ENCODE measurements at regions not wholly inside any gene's neighbourhood (a gene's known extent, or its start where the extent isn't known, plus 50 kb on each side); places are given as distances from the start of the nearest gene placed in this dataset.
"Not testable (repeated sequence)": the region's sequence is repeated elsewhere in the genome, so short reads cannot be mapped to it uniquely, and the experiment has no call there.

DNA sequence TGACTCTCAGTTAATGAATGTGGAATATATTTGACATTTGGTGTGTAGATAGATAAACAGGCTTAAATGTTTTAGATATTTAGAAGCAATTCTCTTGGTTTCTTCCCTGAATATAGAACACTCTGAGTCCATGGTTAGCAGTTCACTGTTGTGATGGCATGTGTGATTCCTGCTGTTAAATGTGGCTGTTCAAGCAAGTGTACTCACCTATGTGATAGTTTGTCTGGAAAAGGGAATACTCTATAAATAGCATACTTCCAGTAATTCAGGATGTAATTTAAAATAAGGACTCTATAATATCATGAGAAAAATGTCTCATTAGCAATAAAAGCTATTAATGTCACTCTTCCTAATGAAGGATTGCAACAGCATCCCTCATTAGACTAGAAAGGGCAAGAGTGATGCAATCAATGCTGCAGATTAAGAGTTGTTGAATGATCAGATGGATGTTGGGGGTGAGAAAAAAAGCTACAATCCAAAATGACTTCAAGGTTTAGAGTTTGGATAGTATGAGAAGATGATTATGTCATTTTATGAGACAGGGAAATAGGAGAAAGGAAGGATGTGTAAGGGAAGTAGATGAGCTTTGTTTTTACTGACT lies 201.8 kb upstream of the WDFY3 start:
- ATAC-seq, result no peak

DNA sequence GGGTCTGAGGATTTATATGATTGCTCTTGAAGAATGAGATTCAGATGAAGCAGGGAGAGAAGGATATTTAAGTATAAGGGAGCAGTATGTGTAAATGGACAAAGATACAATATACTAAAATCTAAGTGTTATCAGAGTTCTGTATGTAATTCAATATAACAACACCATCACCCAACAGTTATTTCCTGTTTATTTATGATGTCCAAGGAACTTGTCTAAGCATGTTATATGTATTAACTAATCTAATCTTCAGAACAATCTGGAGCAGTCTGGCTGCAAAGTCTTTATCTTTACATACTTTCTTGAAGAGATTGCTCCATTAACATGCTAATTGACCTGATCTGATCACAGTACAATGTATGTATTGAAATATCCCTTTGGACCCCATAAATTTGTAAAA lies 203.8 kb upstream of the WDFY3 start:
- ATAC-seq, result no peak

DNA sequence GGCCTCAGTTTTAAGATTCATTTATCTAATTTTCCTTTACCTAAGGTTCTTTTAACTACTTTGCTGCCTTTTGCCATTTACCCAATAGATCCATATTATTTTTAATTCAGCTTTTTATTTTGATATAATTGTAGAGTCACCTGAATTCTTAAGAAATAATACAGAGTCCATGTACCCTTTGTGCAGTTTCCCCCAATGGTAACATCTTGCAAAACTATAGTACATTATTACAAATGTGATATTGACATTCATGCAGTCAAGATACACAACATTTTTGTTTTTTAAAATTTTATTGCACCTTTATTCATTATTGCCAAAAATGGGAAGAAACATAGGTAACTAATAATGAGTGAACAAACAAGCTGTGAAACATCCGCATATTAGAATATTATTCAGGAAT lies 208.7 kb upstream of the WDFY3 start:
- no peak for ATAC-seq

DNA sequence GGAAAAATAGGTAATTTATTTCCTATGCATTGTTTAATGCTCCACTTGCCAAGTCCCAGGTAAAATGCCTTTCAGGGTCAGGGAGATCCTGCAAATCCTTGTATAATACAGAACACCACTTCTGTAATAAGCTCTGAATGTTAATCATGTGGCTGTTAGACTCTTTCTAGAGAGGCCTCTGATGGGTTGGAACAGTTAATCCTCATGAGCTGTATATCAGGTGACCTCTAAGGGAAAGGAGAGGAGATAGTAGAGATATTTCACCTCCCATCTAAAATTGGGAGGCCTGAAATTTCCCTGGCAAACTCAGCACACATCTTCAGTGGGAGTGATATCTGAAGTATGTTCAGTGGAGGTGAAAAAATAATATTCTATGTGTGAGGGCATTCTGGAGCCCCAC lies 210.6 kb upstream of the WDFY3 start:
- ATAC-seq, result no peak

DNA sequence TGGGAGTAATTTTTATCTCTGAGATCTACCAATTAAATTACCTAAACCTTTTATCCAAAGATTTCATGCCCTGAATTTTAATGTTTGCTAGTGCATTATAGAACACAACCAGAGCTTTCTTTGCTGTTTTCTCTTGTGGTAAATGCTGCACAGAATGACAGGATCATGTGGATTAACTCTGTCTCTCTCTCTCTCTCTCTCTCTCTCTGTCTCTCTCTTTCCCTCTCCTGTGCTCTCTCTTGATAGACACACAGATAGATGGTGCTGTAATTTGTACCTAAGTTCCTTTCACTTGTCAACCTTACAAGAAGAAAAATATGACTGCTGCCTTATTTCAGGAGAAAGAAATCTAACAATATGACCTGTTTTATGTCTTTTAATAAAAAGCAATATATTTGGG lies 211.2 kb upstream of the WDFY3 start:
- ATAC-seq, result no peak

DNA sequence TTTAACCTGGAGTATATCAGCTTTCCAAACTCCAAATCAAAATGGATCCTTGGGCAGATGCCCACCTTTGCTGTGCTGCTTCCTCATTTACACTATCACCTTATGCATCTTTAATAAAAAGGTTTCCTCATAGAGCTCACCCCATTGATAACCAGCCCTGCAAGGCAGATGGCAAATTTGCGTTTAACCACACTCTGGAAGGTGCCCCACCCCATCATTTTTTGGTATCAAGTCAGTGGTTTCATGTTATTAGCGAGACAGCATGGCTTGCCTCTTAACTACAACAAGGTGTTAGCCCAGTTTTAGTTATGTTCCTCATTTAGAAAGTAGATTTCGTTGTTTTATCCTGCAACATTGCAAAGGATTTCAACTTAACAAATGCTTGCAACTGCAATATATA lies 214.0 kb upstream of the WDFY3 start:
- no peak for ATAC-seq

DNA sequence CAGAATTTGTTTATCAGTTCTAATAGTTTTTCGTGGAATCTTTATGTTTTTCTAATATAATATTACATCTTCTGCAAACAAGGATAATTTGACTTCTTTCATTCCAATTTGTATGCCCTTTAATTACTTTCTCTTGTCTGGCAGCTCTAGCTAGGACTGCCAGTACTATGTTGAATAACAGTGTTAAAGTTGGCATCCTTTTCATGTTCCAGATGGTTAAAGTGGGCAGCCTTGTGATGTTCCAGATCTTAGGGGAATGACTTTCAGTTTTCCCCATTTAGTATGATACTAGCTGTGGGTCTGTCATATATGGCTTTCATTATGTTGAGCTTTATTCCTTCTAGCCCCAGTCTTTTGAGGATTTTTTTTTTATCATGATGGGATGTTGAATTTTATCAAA lies 220.6 kb upstream of the WDFY3 start:
- ATAC-seq, result no peak

DNA sequence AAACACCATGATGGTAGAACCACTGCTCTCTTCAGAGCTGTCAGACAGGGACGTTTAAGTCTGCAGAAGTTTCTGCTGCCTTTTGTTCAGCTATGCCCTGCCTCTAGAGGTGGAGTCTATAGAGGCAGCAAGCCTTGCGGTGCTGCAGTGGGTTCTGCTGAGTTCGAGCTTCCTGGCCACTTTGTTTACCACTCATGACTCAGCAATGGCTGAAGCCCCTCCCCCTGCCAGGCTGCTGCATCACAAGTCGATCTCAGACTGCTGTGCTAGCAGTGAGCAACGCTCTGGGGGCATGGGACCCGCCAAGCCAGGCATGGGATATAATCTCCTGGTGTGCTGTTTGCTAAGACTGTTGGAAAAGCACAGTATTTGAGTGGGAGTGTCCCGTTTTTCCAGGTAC lies 229.5 kb upstream of the WDFY3 start:
- ATAC-seq, result not testable (repeated sequence)

DNA sequence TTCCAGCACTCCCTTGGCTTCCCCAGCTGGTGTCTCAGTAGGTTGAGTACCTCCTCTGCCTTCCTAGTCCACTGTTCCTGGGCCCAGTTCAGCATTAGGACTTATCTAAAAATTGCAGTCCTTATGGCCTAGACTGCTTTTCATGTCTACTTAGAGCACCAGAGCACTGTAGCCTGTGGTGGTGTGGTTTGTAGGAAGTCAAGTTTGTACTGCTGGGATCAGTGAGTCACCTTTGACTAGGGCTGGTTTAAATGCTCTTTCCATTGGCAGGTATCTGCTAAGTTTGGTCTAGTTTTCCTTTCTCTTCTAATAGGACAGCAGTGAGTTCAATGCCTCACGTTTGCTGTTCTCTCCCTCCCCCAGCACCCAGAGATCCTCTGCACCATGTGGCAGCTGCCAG lies 233.6 kb upstream of the WDFY3 start:
- peak; percentile 77 for ATAC-seq

DNA sequence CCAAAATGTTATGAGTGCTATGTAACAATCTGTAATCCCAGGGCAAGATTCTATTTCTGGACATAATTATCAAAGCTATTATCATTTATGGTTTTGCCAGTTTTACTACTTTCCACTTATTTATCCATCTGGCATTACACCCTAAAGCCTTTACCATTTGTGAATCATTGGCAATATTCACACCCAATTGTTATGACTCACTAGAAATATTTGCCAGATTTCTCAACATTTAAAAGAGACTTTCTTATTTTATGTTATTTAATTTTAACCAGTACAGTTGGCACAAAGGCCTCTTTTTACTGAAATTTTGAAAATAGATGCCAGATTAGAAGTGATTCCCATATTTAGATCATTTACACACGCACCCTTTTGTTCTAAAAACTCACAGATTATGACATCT lies 242.7 kb upstream of the WDFY3 start:
- peak; percentile 69 for ATAC-seq

DNA sequence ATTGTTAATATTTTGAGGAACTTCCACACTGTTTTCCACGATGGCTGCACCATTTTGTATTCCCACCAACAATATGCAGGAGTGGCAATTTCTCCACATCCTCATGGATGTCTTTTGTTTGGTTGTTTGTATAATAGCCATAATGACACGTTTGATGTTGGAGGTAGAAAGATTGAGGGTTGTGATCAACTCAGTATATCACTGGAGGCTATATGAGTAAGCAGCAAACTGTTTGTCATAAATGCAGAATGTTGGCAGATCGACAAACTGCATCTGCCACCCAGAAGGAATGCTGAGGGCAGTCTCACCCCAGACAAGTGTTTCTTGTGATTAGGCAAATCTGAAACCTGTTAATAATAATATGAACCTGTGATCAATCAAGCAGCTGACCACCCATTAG lies 243.9 kb upstream of the WDFY3 start:
- ATAC-seq, result peak; percentile 42

DNA sequence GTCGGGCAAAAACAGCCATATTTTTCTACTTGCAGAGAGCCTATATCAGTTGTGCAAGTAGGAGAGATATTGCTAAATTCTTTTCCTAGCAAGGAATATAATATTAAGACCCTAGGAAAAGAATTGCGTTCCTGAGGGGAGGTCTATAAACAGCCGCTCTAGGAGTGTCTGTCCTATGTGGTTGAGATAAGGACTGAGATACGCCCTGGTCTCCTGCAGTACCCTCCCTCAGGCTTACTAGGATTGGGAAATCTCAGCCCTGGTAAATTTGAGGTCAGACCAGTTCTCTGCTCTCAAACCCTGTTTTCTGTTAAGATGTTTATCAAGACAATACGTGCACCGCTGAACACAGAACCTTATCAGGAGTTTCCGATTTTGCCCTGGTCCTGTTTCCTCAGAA lies 250.1 kb upstream of the WDFY3 start:
- not testable (repeated sequence) for ATAC-seq

DNA sequence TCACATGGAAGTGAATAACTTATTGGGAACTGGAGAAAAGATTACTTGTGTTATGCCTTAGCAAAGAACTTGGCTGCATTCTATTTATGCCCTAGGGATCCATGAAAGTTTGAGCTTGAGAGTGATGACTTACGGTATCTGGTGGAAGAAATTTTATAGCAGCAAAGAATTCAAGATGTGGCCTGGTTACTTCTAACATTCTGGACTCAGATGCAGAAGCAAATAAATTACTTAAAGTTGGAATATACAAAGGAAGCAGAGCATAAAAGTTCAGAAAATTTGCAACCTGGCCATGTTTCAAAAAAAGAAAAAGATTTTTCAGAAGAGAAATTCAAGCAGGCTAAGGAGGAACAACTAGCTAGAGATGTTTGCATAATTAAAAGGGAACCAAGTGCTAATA lies 252.3 kb upstream of the WDFY3 start:
- no peak for ATAC-seq

DNA sequence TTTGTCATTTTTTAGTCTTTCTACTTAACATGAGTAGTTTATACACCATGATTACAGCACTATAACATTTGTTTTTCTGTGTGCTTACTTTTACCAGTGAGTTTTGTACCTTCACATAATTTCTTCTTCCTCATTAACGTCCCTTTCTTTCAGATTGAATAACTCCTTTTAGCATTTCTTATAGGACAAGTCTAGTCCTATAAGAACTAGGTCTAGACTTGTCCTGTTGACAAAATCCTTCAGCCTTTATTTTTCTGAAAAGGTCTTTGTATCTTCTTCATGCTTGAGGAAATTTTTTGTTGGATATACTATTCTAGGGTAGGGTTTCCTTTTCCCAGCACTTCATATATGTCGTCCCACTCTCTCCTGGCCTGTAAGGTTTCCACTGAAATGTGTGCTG lies 253.3 kb upstream of the ARHGAP24 start:
- no peak for ATAC-seq

DNA sequence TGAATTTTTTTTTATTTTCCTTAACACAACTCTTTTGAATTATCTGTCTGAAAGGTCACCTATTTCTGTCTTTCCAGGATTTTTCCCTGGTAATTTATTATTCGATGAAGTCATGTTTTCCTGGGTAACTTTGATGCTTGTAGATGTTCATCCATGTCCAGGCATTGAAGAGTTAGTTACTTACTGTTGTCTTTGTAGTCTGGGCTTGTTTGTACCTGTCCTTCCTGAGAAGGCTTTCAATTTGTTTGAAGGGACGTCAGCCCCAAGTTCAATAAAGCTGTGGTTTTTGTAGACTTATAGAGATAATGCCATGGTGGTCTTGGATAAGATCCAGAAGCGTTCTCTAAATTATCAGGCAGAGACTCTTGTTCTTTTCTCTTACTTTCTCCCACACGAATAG lies 252.4 kb upstream of the ARHGAP24 start:
- no peak for ATAC-seq

DNA sequence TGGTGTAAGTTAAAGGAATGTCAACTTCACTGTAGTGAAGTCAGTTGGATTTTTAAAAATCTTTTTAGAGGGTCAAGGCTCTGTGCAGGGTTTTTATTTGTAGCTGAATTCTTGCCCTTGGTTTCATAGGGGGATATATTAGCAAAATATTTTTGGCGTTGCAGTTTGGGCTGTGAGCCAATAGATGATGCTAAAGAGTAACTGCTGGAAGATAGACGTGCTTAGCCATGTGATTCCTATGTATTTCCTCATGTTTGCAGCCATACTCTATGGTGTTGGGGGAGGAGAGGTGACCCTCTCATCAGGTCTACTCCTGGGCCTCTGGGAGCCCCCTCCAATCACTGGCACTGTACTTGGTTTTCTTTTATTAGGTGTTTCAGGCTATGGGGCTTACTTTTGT lies 246.7 kb upstream of the ARHGAP24 start:
- ATAC-seq, result no peak

DNA sequence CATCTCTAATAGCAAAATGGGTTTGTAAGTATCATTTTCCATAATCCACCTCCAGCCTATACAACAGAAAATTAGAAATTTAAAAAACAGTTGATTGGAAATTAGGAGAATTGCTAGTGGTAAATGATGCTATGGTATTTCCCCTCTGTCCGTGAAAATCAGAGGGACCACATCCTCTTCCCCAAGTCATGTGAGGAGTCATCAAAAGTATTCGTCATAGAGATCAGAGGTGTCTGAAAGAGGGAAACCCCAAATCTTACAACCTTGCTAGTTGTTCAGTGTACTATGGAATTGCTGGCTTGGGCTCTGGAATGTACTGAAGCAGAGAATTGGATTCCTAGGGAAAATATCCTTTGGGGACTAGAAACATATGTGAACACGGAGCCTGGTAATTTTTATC lies 241.4 kb upstream of the ARHGAP24 start:
- ATAC-seq, result no peak

DNA sequence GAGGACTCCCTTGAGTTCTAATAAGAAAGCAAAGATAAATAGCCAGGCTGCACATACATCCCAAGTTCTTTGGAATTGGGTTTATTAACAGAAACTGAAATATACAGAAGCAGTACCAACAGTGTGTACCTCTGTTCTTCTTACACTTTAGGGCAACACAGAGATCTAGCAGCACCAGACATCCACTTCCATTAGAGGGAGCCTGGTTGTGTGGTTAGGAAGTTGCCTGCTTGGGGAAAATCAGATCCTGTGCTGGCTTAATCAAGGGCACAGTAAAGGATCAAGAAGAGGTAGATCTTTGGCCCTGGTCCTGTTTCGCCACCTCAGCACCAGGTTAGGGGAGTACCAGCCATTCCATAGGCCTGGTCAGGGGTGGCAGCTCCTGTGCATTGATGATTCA lies 231.1 kb upstream of the ARHGAP24 start:
- ATAC-seq, result no peak

DNA sequence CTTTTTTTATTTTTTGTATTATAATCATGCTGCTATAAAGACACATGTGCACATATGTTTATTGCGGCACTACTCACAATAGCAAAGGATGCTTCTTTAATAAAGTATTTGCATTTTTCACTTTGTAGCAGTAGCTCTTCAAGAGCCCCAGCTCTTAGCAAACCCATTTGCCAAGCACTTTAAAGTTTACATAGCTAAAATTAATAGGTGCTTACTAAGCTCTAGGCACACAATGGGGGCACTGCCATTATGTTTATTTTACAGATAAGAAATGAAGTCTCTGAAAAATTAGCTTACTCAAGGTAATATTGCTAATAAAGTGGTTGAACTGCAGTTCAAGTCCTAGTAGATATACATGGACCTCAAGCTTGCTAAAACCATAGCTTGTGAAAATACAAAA lies 230.3 kb upstream of the ARHGAP24 start:
- no peak for ATAC-seq

DNA sequence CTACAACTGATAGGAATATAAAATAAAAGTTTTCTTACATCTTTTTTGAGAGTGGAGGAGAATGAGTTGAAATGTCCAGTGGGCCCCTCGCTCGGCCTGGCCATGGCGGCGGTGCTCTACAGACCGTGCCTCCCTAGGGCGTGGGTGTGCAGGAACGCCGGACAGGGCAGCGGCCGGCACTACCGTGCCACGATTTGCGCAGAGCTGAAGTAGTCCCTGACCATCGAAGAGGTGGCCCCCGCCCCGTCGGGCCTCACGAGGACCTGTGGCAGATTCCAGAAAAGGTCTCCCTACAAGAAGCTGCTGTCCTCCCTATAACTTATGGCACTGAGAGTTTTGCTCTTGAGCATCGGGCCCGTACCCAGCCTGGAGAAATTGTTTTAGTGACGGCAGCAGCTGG lies 228.9 kb upstream of the ARHGAP24 start:
- no peak for ATAC-seq

DNA sequence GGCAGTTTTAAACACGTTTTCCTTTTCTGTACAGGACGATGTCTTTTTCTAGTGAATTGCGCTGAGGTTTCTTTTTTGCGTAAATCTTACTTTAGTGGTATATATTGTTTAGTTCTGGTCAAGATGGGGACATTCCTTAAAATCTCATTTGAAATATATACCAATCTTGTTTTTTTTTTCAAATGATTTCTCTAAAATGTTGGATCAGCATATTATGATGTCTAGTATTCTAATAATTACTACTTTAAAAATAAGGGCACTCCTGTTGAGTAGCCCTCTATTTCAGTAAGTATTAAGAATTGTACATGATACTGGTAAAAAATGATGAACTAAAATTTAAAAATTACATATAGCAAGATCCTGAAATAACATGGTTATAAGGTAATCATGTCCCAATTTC lies 224.1 kb upstream of the ARHGAP24 start:
- no peak for ATAC-seq

DNA sequence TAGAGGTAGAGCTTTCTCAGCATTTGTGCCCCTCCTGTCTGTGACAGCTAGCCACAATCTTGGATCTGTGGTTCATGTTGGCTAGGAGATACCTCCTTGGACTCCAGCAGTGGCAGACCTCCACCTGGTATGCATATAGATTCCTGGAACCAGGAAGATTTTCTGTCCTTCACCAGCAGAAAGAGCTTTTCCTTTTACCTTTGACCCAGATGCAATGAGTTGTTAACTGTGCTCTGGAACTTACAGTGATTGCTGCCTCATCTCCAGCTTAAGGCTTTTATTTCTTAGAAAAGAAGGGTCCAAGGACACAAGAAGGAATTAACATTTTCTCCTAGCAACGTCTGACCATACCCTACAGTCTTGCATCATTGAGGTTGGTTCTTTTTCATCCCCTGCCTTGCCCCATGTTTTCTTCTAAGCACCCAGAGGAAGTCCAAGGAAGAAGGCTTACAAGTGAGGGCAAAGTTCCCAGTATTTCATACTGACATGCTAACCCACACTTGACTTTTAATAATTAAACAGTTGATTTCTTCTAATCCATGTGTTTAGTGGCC lies 217.1 kb upstream of the ARHGAP24 start:
- ATAC-seq, result no peak

DNA sequence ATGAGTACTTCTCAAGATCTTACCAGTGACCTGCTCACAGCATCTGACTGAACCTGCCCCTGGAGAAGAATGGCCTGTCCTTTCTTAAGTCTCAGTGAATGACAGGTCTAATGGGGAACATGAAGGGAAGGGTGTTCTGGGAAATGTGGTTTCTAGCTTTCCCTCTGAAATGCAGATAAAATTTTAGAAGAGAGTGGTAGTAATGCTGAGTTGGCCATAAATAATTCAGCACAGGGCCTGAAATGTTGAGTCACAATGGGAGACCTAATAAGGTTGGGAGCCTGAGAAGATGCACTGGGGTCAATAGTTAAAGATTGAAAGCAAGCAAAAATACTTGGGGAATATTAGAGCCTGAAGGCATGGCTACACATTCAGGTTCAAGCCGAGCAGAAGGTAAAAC lies 214.9 kb upstream of the ARHGAP24 start:
- ATAC-seq, result no peak

DNA sequence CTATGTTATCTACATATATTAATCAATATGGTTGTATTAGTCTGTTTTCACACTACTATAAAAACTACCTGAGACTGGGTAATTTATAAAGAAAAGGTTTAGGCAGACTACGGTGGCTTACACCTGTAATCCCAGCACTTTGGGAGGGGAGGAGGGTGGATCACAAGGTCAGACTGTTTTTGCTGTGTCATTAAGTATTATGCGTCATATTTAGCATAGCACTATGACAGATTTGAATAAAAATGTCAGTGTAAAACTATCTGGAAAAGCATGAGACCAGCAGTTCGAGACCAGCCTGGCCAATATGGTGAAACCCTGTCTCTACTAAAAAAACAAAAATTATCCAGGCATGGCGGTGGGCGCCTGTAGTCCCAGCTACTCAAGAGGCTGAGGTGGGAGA lies 209.7 kb upstream of the ARHGAP24 start:
- ATAC-seq, result no peak

DNA sequence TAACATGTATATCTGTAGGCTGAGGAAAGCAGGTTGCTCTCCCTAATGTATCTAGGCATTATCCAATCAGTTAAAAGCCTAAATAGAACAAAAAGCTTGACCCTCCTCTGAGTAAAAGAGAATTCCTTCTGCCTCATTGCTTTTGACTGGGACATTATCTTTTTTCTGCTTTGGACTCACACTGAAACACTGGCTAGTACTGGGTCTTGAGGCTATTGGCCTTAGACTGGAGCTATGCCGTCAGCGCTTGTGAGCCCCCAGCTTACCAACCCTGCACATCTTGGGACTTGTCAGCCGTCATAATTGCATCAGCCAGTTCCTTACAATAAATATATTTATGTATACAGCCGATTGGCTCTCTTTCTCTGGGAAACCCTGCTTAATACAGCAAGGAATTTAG lies 206.8 kb upstream of the ARHGAP24 start:
- ATAC-seq, result no peak

All from esophagus mucosa (tissue), 1 donor.